AG04450 (cell line): ENCODE measurements at regions not wholly inside any gene's neighbourhood (a gene's known extent, or its start where the extent isn't known, plus 50 kb on each side); places are given as distances from the start of the nearest gene placed in this dataset.

Experiments used
- CTCF ChIA-PET: fragments of 300-600, 350-600 bp; formaldehyde crosslinking; extraction: SDS; loops from one replicate; lab custom pipeline; 2022; ENCODE audit warnings: antibody characterized with exemption, inconsistent platforms; lab: Charles Lee
- POLR2A ChIA-PET: fragments of 350-600 bp; formaldehyde crosslinking; extraction: SDS; loops from one replicate; lab custom pipeline; 2021; ENCODE audit warnings: antibody characterized with exemption, inconsistent platforms; lab: Yijun Ruan, JAX
- DNase-seq: peaks from one replicate; pipeline ENCODE4 v3.0.0-alpha.2; 2011; ENCODE audit warnings: low read depth, low spot score
- H3K27ac ChIP-seq: one replicate; pipeline ENCODE4 v1.5.1; 2012; ENCODE audit warnings: low read depth, low read length, control low read depth
- H3K27me3 ChIP-seq: one replicate; pipeline ENCODE4 v1.6.0; 2012; ENCODE audit warnings: low read length; ENCODE audit not compliant: control insufficient read depth, insufficient read depth
- H3K4me3 ChIP-seq: 2 replicates; pipeline ENCODE4 v1.5.1; 2011; ENCODE audit warnings: mild to moderate bottlenecking, low read depth, low read length, control low read depth
- H3K9me3 ChIP-seq: 2 replicates; pipeline ENCODE4 v1.5.1; 2012; ENCODE audit warnings: low read length; ENCODE audit not compliant: control insufficient read depth, insufficient read depth
- CTCF ChIP-seq: IDR thresholded peaks from 2 replicates; pipeline ENCODE4 v1.5.1; 2011; ENCODE audit warnings: low read depth, low read length, control low read depth, inconsistent platforms

- POLR2A ChIA-PET = no interaction called here
- CTCF ChIA-PET = no interaction called here
These were observed 130.6 kb upstream of the PHACTR3 start for GRCh38 chr20:59473742-59474141.

GRCh38 chr20:59481067-59481466 lies 123.3 kb upstream of the PHACTR3 start:
- H3K4me3 ChIP-seq = no peak overlapping the region
- H3K27ac ChIP-seq = no peak overlapping the region
- DNase-seq = no peak
- H3K9me3 ChIP-seq = peaks cover 3% of the 10 kb centered on the region; the same call in 1 of the 2 replicates
- H3K27me3 ChIP-seq = no peaks in the 10 kb centered on the region
- ChIA-PET CTCF (interaction anchor here (1.5 kb wide), 1 partner anchor 15 kb away, joined by 5 read pairs; no protein-coding TSS in a partner anchor), POLR2A (no interaction called here)
- no peak for TF ChIP-seq CTCF

More at GRCh38 chr20:59473742-59474141, 130.6 kb upstream of the PHACTR3 start:
- no peak for TF ChIP-seq CTCF
- no peaks in the 10 kb centered on the region; the same call in 1 of the 2 replicates for H3K9me3 ChIP-seq
- H3K27me3 ChIP-seq = no peaks in the 10 kb centered on the region
- no peak for DNase-seq
- no peak overlapping the region for H3K4me3 ChIP-seq
- no peak overlapping the region for H3K27ac ChIP-seq

GRCh38 chr20:59481477-59482018 lies 122.8 kb upstream of the PHACTR3 start:
- Histone ChIP-seq H3K27me3 (no peaks in the 10 kb centered on the region), H3K9me3 (peaks cover 3% of the 10 kb centered on the region; the same call in 1 of the 2 replicates), H3K4me3 (no peak overlapping the region), H3K27ac (no peak overlapping the region)
- POLR2A ChIA-PET = no interaction called here
- no peak for TF ChIP-seq CTCF
- no peak for DNase-seq
- CTCF ChIA-PET = interaction anchor here (1.5 kb wide), 1 partner anchor 14 kb away, joined by 5 read pairs; no protein-coding TSS in a partner anchor

GRCh38 chr20:59482351-59483187 lies 121.8 kb upstream of the PHACTR3 start:
- Histone ChIP-seq H3K4me3 (no peak overlapping the region), H3K9me3 (peaks cover 3% of the 10 kb centered on the region; the same call in 1 of the 2 replicates), H3K27me3 (no peaks in the 10 kb centered on the region), H3K27ac (no peak overlapping the region)
- no peak for TF ChIP-seq CTCF
- ChIA-PET CTCF (no interaction called here), POLR2A (no interaction called here)
- no peak for DNase-seq

GRCh38 chr20:59483481-59483880 lies 120.9 kb upstream of the PHACTR3 start:
- H3K4me3 ChIP-seq = no peak overlapping the region
- H3K9me3 ChIP-seq = peaks cover 3% of the 10 kb centered on the region; the same call in 1 of the 2 replicates
- TF ChIP-seq CTCF = no peak
- H3K27me3 ChIP-seq = no peaks in the 10 kb centered on the region
- no peak overlapping the region for H3K27ac ChIP-seq
- no peak for DNase-seq
- CTCF ChIA-PET = interaction anchor here (0.7 kb wide), 1 partner anchor 13 kb away, joined by 3 read pairs; no protein-coding TSS in a partner anchor
- POLR2A ChIA-PET = no interaction called here
